Skeletal muscle tissue (tissue), 3 donors: ENCODE measurements at regions not wholly inside any gene's neighbourhood (a gene's known extent, or its start where the extent isn't known, plus 50 kb on each side); places are given as distances from the start of the nearest gene placed in this dataset.
"Not testable (repeated sequence)": the region's sequence is repeated elsewhere in the genome, so short reads cannot be mapped to it uniquely, and the experiment has no call there.

Experiments
- H3K27ac ChIP-seq: one replicate; pipeline ENCODE4 v1.7.0; 2013; ENCODE audit warnings: mild to moderate bottlenecking, low read depth, low read length, inconsistent platforms
- H3K27me3 ChIP-seq, 3 donors: one replicate each; pipeline ENCODE4 v1.7.0; 2013; ENCODE audit warnings: low read length in 3 of 3; ENCODE audit not compliant: control insufficient read depth in 3 of 3, insufficient read depth in 3 of 3
- H3K36me3 ChIP-seq, 3 donors: one replicate each; pipeline ENCODE4 v1.7.0; 2013; ENCODE audit warnings: low read length in 3 of 3; ENCODE audit not compliant: control insufficient read depth in 3 of 3, insufficient read depth in 3 of 3
- H3K4me1 ChIP-seq, 3 donors: one replicate each; pipeline ENCODE4 v1.7.0; 2013; ENCODE audit warnings: low read length in 3 of 3, mild to moderate bottlenecking in 3 of 3; ENCODE audit not compliant: control insufficient read depth in 3 of 3, insufficient read depth in 3 of 3
- H3K4me3 ChIP-seq, 3 donors: one replicate each; pipeline ENCODE4 v1.7.0; 2013; ENCODE audit warnings: low read length in 3 of 3
- H3K9ac ChIP-seq, 3 donors: one replicate each; pipeline ENCODE4 v1.7.0; 2013; ENCODE audit warnings: low read length in 3 of 3, mild to moderate bottlenecking in 3 of 3, moderate library complexity in 2 of 3, low read depth in 1 of 3
- H3K9me3 ChIP-seq, 3 donors: one replicate each; pipeline ENCODE4 v1.7.0; 2013; ENCODE audit warnings: low read length in 3 of 3; ENCODE audit not compliant: control insufficient read depth in 3 of 3
- donor health status: Osteomylitis.

DNA sequence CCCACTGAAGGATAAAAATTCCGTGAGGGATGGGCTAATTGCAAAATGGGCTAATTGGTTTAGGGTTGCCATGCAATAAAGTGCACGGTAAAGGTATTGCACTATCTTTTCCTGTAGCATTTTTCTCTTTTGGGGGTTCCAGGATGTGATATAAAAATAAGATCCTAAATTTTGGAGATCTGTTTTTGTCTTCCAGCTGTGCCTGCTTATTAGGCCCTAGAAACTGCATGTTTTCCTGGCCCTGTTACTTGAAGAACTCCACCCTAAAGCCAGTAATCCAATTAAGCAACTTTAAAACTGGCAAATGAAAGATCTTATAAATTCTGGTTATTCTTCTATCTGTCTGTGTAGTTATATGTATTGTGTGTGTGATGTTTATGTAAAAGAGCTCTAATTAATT lies 2489.6 kb downstream of the PCDH9 start:
- H3K9ac ChIP-seq: no peak overlapping the region
- H3K36me3 ChIP-seq: no peaks in the 10 kb centered on the region
- peaks cover 0 to 7% (median 0%) of the 10 kb centered on the region in 3 donors for H3K9me3 ChIP-seq
- H3K27ac ChIP-seq: no peak overlapping the region
- no peak overlapping the region for H3K4me3 ChIP-seq
- H3K27me3 ChIP-seq: no peaks in the 10 kb centered on the region
- no peaks in the 10 kb centered on the region for H3K4me1 ChIP-seq

DNA sequence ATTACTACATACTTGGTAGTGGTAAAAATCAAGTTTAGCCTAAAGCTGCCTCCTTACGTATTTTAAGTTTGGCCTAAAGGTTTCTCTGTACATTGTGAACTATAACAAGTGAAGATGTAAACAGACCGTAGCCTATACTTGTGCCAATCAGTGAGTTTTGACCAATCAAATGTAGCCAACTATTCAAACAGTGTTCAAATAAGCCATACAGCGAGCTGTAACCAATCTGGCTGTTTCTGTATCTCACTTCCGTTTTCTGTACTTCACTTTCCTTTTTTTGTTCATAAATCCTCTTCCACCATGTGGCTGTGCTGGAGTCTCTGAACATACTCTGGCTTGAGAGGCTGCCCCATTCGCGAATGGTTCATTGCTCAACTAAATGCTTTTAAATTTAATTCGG lies 2504.6 kb downstream of the PCDH9 start:
- Histone ChIP-seq H3K27me3 (no peaks in the 10 kb centered on the region), H3K27ac (no peak overlapping the region), H3K4me1 (peaks cover 0 to 2% (median 0%) of the 10 kb centered on the region in 3 donors), H3K9ac (no peak overlapping the region), H3K9me3 (peaks cover 0 to 3% (median 0%) of the 10 kb centered on the region in 3 donors), H3K4me3 (no peak overlapping the region), H3K36me3 (no peaks in the 10 kb centered on the region)

DNA sequence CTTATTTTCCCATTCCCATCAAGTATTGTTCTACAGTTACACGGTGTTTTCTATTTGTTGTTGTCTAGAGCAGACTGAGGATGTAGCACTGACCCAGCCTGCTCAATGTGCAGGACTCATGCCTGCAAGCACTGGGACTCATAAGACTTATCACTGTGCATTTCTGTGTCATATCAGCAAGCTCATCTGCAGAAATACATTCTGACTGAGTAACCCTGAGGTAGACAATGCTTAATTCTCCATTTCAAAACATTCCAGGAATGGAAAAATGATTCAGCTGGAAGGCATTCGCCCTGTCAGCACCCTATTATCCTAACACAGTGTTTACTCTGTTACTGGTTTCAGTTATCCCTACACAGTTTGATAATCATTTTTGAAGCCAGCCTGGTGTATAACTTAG lies 2506.4 kb downstream of the PCDH9 start:
- no peak overlapping the region for H3K9ac ChIP-seq
- no peak overlapping the region for H3K4me3 ChIP-seq
- peaks cover 0 to 3% (median 0%) of the 10 kb centered on the region in 3 donors for H3K9me3 ChIP-seq
- H3K4me1 ChIP-seq: peaks cover 0 to 2% (median 0%) of the 10 kb centered on the region in 3 donors
- H3K36me3 ChIP-seq: no peaks in the 10 kb centered on the region
- no peak overlapping the region for H3K27ac ChIP-seq
- H3K27me3 ChIP-seq: no peaks in the 10 kb centered on the region

DNA sequence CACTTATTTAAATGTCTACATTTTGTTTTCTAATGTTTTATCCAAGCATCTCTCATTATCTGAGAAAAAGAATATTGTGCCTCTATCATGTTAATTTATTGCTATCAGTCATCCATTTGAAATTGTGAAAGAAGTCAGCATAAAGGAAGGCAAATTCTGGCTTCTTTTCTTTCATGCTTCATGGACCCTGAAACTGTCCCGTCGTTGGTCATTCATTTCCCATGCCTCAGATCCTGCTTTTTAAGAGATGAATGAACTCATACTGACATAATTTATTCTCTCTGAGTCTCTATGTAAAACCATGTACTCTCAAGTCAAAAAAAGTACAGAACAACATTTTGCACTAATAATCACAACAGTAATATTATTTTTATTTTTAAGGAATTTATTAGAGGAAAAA lies 2512.0 kb downstream of the PCDH9 start:
- no peak overlapping the region for H3K9ac ChIP-seq
- no peaks in the 10 kb centered on the region for H3K4me1 ChIP-seq
- no peaks in the 10 kb centered on the region for H3K36me3 ChIP-seq
- no peak overlapping the region for H3K4me3 ChIP-seq
- H3K9me3 ChIP-seq: no peaks in the 10 kb centered on the region
- H3K27ac ChIP-seq: no peak overlapping the region
- H3K27me3 ChIP-seq: no peaks in the 10 kb centered on the region

DNA sequence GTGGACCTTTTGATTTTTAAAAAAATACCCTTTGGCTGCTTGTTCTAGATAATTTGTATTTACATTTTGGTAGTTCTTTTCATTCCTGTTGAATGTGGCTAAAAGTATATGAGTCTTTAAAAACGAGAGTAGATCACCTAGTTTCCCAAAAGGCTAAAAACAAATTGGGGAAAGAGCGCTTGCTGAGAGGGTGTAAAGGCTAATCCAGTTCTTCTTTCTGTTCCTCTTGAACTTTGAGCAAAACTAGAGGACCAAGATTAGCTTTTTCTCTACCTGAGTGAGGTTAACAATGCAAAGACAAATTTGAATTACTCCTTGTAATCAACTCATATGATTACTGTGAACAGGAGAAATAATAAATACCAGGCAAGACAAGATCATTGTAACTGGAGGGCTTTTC lies 2513.2 kb downstream of the PCDH9 start:
- no peaks in the 10 kb centered on the region for H3K36me3 ChIP-seq
- no peak overlapping the region for H3K4me3 ChIP-seq
- H3K4me1 ChIP-seq: no peaks in the 10 kb centered on the region
- no peak overlapping the region for H3K9ac ChIP-seq
- H3K9me3 ChIP-seq: no peaks in the 10 kb centered on the region
- no peaks in the 10 kb centered on the region for H3K27me3 ChIP-seq
- H3K27ac ChIP-seq: no peak overlapping the region

DNA sequence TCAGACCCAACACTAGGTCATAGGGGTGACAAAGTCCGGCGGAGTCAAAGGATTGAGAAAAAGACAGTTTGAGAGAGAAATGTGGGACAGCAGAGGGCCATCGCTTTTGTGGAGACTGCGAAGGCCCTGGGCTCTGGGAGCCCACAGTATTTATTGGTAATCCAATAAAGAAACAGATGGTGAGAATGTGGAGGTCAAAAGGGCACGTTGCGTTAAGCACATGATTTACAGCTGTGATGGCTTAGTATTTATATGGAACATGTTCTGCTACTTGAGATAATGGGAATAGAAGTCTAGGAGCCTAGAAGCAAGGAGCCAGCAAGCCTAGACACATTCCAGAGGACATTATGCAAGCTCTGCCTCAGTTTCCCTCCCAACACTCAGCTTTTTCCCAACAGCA lies 2521.1 kb downstream of the PCDH9 start:
- no peaks in the 10 kb centered on the region for H3K36me3 ChIP-seq
- no peak overlapping the region for H3K9ac ChIP-seq
- no peak overlapping the region for H3K4me3 ChIP-seq
- H3K9me3 ChIP-seq: no peaks in the 10 kb centered on the region
- H3K27me3 ChIP-seq: no peaks in the 10 kb centered on the region
- H3K27ac ChIP-seq: no peak overlapping the region
- no peaks in the 10 kb centered on the region for H3K4me1 ChIP-seq

DNA sequence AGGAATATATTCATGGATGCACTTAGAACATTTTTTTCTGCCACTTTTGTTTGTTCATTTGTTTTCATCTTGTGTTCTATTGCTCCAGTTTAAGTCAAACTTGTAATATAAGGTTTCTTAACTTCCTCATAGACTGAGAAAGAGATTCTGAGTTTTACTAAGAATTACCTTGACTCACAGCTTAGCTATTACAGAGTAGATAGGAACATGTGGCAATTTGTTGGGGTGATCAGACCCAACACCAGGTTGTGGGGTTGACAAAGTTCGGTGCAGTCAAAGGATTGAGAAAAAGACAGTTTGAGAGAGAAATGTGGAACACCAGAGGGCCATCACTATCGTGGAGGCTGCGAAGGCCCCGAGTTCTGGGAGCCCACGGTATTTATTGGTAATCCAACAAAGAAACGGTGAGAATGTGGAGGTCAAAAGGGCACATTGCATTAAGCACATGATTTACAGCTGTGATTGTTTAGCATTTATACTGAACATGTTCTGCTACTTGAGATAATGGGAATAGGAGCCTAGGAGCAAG lies 2526.0 kb downstream of the PCDH9 start:
- H3K9me3 ChIP-seq: no peaks in the 10 kb centered on the region
- H3K4me1 ChIP-seq: no peaks in the 10 kb centered on the region
- no peak overlapping the region for H3K9ac ChIP-seq
- no peaks in the 10 kb centered on the region for H3K27me3 ChIP-seq
- H3K4me3 ChIP-seq: no peak overlapping the region
- H3K36me3 ChIP-seq: no peaks in the 10 kb centered on the region
- no peak overlapping the region for H3K27ac ChIP-seq

DNA sequence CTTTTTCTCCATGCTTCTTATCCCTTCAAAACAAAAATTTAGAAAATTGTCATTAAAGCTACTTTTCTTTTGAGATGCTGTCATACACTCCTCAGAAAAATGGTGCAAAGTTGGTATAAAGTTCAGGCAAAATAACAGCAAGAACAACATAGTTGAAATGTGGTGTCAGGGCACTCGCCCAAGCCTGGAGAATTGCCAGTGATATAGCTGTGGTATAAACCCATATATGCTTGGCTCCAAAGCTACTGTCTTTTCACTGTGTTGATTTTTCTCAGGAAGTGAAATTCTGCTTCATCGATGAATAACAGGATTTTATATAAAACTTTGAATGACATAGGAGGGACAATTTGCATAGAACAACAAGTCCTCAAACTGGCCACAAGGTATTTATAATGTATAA lies 2532.9 kb downstream of the PCDH9 start:
- H3K27ac ChIP-seq: no peak overlapping the region
- H3K4me1 ChIP-seq: no peaks in the 10 kb centered on the region
- no peak overlapping the region for H3K9ac ChIP-seq
- H3K9me3 ChIP-seq: no peaks in the 10 kb centered on the region
- H3K27me3 ChIP-seq: no peaks in the 10 kb centered on the region
- no peaks in the 10 kb centered on the region for H3K36me3 ChIP-seq
- no peak overlapping the region for H3K4me3 ChIP-seq

DNA sequence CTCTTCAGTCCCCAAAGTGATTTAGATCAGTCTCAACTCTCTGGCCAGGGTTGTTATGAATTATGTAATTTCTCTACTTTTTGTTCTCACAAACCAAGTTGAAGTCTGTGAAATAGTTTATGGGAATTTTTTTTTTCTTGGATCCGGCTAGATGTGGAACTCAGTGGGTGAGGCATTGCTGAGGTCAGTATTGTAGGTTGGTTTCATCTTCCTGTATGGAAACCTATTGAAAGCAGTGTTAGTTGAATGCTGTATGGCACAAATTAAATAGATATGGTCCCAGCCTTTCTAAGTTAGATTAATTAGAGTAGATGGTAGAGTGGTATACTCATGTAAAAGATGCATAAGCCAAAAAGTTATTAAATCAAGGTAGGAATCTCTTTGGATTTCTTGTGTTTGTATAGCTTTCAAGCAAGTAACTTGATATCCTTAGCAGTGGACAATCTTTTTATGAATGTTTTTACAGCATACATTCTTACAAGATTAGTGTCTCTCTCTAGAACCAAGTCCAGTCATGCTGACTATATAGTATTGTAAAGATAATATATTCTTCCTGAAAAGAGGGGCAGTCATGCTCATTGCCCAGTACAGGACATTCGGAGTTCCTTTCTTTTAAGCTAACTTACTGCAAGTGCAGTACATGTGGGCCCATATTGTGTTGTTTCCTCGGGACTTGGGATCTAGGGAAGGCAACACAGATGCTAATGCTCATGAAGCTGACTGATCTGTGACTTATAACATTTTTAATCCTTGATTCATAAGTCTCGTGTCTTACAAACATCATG lies 2541.1 kb downstream of the PCDH9 start:
- Histone ChIP-seq H3K27ac (no peak overlapping the region), H3K9ac (no peak overlapping the region), H3K4me3 (no peak overlapping the region), H3K9me3 (no peaks in the 10 kb centered on the region), H3K4me1 (no peaks in the 10 kb centered on the region), H3K36me3 (no peaks in the 10 kb centered on the region), H3K27me3 (no peaks in the 10 kb centered on the region)

DNA sequence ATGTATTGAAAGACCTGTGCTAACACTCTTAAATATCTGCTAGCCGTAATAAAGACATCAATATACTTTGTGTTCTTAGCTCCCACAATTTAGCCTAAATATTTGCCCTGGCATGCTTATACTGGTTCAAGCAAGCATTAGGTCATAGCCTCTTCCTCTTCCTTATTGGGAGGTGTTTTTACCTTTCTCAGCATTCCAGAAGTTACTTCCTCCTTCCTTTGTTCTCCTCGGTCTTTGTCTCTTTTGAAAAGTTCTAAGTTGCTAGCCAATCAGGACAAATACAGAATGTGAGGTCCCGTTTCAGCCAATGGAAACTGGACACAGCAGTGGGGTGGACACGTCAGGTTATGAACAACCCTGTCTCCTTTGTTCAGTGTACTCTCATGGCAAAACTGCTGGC lies 2543.6 kb downstream of the PCDH9 start:
- not testable (repeated sequence) for H3K4me1 ChIP-seq, H3K9me3 ChIP-seq, H3K9ac ChIP-seq, H3K27me3 ChIP-seq, H3K27ac ChIP-seq, H3K36me3 ChIP-seq, H3K4me3 ChIP-seq
